Vagina (tissue), 2 donors: ENCODE measurements at regions not wholly inside any gene's neighbourhood (a gene's known extent, or its start where the extent isn't known, plus 50 kb on each side); places are given as distances from the start of the nearest gene placed in this dataset.
"Not testable (repeated sequence)": the region's sequence is repeated elsewhere in the genome, so short reads cannot be mapped to it uniquely, and the experiment has no call there.

Experiments
- DNase-seq, 2 donors: peaks; one replicate each; pipeline ENCODE4 v3.0.0-alpha.2; 2017; ENCODE audit errors: extremely low spot score in 2 of 2
- H3K27ac ChIP-seq: fragments of 200-600 bp; sonication (generic); one replicate; pipeline ENCODE4 v1.5.1; 2019
- H3K27me3 ChIP-seq: fragments of 200-600 bp; sonication (generic); one replicate; pipeline ENCODE4 v1.5.1; 2019
- H3K36me3 ChIP-seq, 2 donors: fragments of 200-600 bp; sonication (generic); one replicate each; pipeline ENCODE4 v1.5.1; 2017 to 2019
- H3K4me1 ChIP-seq: fragments of 200-600 bp; sonication (generic); one replicate; pipeline ENCODE4 v1.5.1; 2019
- H3K4me3 ChIP-seq, 2 donors: fragments of 200-600 bp; sonication (generic); 1 replicate in 1 of 2; 2 replicates in 1 of 2; pipeline ENCODE4 v1.5.1; 2016 to 2019
- H3K9me3 ChIP-seq: fragments of 200-600 bp; sonication (generic); one replicate; pipeline ENCODE4 v1.5.1; 2019
- intact Hi-C: fragments of 100-400 bp; cut with DNase I; formaldehyde crosslinking; loops from one replicate; pipeline ENCODE4 v1.15.1; 2023

- H3K36me3 ChIP-seq, H3K4me3 ChIP-seq, DNase-seq, H3K27me3 ChIP-seq, intact Hi-C loops, H3K9me3 ChIP-seq, H3K27ac ChIP-seq, H3K4me1 ChIP-seq: not testable (repeated sequence)
Observed at GRCh38 chr22:21150863-21151262, 105.1 kb downstream of the LRRC74B start.

- DNase-seq, H3K9me3 ChIP-seq, H3K4me1 ChIP-seq, intact Hi-C loops, H3K27me3 ChIP-seq, H3K4me3 ChIP-seq, H3K27ac ChIP-seq, H3K36me3 ChIP-seq: not testable (repeated sequence)
Observed at GRCh38 chr22:21187841-21188240, 142.1 kb downstream of the LRRC74B start.

- H3K27me3 ChIP-seq, intact Hi-C loops, DNase-seq: not testable (repeated sequence)
Observed at GRCh38 chr22:21212054-21212453, 166.3 kb downstream of the LRRC74B start.

GRCh38 chr22:21215973-21216731 lies 167.4 kb upstream of the RIMBP3B start:
- H3K27me3 ChIP-seq, H3K4me1 ChIP-seq, H3K9me3 ChIP-seq, H3K36me3 ChIP-seq, H3K4me3 ChIP-seq, H3K27ac ChIP-seq, intact Hi-C loops: not testable (repeated sequence)
- peak in 1 of 2 donors; percentile 10 for DNase-seq

More at GRCh38 chr22:21212054-21212453, 166.3 kb downstream of the LRRC74B start:
- H3K9me3 ChIP-seq, H3K27ac ChIP-seq, H3K36me3 ChIP-seq, H3K4me3 ChIP-seq, H3K4me1 ChIP-seq: not testable (repeated sequence)

DNA sequence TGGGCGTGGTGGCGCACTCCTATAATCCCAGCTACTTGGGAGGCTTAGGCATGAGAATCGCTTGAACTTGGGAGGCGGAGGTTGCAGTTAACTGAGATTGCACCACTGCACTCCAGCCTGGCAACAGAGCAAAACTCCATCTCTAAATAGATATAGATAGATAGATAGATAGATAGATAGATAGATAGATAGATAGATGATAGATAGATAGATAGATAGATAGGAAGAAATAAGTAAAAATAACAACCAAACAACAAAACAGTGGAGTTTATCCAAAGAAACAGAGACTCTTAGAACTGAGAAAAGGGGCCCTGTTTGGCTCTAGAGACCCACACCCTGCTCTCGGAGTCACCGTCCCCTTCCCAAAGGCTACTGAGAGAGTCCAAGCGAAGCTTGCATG lies 158.7 kb upstream of the RIMBP3B start:
- H3K27me3 ChIP-seq, H3K27ac ChIP-seq, H3K4me3 ChIP-seq, intact Hi-C loops, DNase-seq, H3K4me1 ChIP-seq, H3K9me3 ChIP-seq, H3K36me3 ChIP-seq: not testable (repeated sequence)

- DNase-seq, H3K27ac ChIP-seq, H3K36me3 ChIP-seq, H3K27me3 ChIP-seq, H3K4me3 ChIP-seq, H3K9me3 ChIP-seq, intact Hi-C loops, H3K4me1 ChIP-seq: not testable (repeated sequence)
Observed at GRCh38 chr22:21226901-21227693, 156.5 kb upstream of the RIMBP3B start.

GRCh38 chr22:21251435-21251834 lies 132.1 kb upstream of the RIMBP3B start:
- H3K27me3 ChIP-seq, H3K27ac ChIP-seq, DNase-seq, H3K36me3 ChIP-seq, H3K4me1 ChIP-seq, intact Hi-C loops, H3K9me3 ChIP-seq, H3K4me3 ChIP-seq: not testable (repeated sequence)

GRCh38 chr22:21282646-21283045 lies 100.9 kb upstream of the RIMBP3B start:
- DNase-seq, intact Hi-C loops: not testable (repeated sequence)

DNA sequence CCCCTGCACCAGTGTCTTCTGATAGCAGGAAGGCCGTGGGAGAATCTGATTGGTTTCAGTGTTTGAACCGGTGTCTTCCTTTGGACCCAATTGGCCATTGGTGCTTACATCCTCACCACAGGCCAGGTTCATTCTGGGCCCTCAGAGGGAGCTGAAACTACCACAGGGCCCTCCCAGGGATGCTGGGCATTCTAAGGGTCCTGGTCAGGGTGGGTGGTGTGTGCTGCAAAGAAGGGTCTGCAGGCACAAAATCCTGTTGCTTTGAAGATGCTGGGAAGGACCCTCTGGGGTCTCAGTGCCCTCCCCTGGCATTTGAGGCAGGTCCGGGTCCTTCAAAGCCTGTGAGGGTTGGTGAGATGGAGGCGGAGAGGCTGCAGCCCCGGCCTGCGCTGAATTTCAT lies 89.8 kb upstream of the RIMBP3B start:
- intact Hi-C loops, H3K4me3 ChIP-seq, H3K4me1 ChIP-seq, H3K27ac ChIP-seq, DNase-seq, H3K36me3 ChIP-seq, H3K9me3 ChIP-seq, H3K27me3 ChIP-seq: not testable (repeated sequence)

More at GRCh38 chr22:21282646-21283045, 100.9 kb upstream of the RIMBP3B start:
- H3K27ac ChIP-seq, H3K4me1 ChIP-seq, H3K9me3 ChIP-seq, H3K4me3 ChIP-seq, H3K36me3 ChIP-seq, H3K27me3 ChIP-seq: not testable (repeated sequence)

- H3K27me3 ChIP-seq, H3K9me3 ChIP-seq, intact Hi-C loops, H3K4me1 ChIP-seq, H3K36me3 ChIP-seq, H3K27ac ChIP-seq, DNase-seq, H3K4me3 ChIP-seq: not testable (repeated sequence)
Observed at GRCh38 chr22:21327629-21328028, 55.9 kb upstream of the RIMBP3B start.
